HepG2 (cell line): ENCODE measurements at regions not wholly inside any gene's neighbourhood (a gene's known extent, or its start where the extent isn't known, plus 50 kb on each side); places are given as distances from the start of the nearest gene placed in this dataset.

Experiments used
- ATAC-seq: fragments of 200-7000 bp; cut with Tn5 transposase; 3 replicates; pipeline ENCODE4 v1.9.1; 2020; ENCODE audit warnings: mild to moderate bottlenecking, moderate library complexity
- BruUV-seq: library from RNA; stranded (reverse); fragments of 400-500 nt; replicated peaks from 2 replicates; lab custom pipeline; 2021; lab: Mats Ljungman, UMichigan
- CTCF ChIA-PET: fragments of 300-600 bp; formaldehyde crosslinking; extraction: SDS; loops from one replicate; lab custom pipeline; 2021; ENCODE audit warnings: low total read pairs, inconsistent platforms, low intra/inter-chr PET ratio; lab: Yijun Ruan, JAX
- POLR2A ChIA-PET: fragments of 350-600 bp; sonication (Branson Sonifier 250); formaldehyde crosslinking; loops from one replicate; lab custom pipeline; 2020; ENCODE audit warnings: antibody characterized with exemption, inconsistent platforms; lab: Yijun Ruan, JAX
- DNase-seq: peaks from one replicate; pipeline ENCODE4 v3.0.0-alpha.2; 2015; ENCODE audit warnings: low spot score
- FAIRE-seq: peaks from 3 replicates; lab custom pipeline; 2011; peaks lifted over from hg19 to GRCh38; lab: Jason Lieb, UNC
- H2AFZ ChIP-seq: one replicate; pipeline ENCODE4 v1.6.1; 2011; ENCODE audit warnings: low read length, inconsistent platforms
- H3K27ac ChIP-seq: fragments of 300-600 bp; 3 replicates; pipeline ENCODE4 v1.8.0; 2011; ENCODE audit warnings: mixed run types, mild to moderate bottlenecking, mixed read lengths, low read length, inconsistent platforms; ENCODE audit not compliant: insufficient read depth; ENCODE audit errors: extremely low read length
- H3K27me3 ChIP-seq, 2 experiments: fragments of 200-600 bp in 1 of 2; 2 replicates in 1 of 2; 3 replicates in 1 of 2; pipeline versions ENCODE4 v1.6.0 to v1.8.0; 2011; ENCODE audit warnings: low read length in 2 of 2, mild to moderate bottlenecking in 2 of 2, moderate library complexity in 2 of 2, inconsistent platforms in 1 of 2; ENCODE audit not compliant: insufficient read depth in 2 of 2, control insufficient read depth in 1 of 2
- H3K36me3 ChIP-seq, 2 experiments: fragments of 200-600 bp in 1 of 2; replicated peaks in 1 of 2; 2 replicates in 1 of 2; 3 replicates in 1 of 2; pipeline versions ENCODE4 v1.5.1 to v1.8.0; 2011; ENCODE audit warnings: low read length in 2 of 2, inconsistent platforms in 1 of 2; ENCODE audit not compliant: insufficient read depth in 2 of 2, control insufficient read depth in 1 of 2
- H3K4me1 ChIP-seq: 2 replicates; pipeline ENCODE4 v1.5.1; 2012; ENCODE audit warnings: low read length, inconsistent platforms; ENCODE audit not compliant: insufficient read depth
- H3K4me2 ChIP-seq: 2 replicates; pipeline ENCODE4 v1.6.0; 2011; ENCODE audit warnings: low read depth, low read length, inconsistent platforms
- H3K4me3 ChIP-seq, 3 experiments: fragments of 200-600 bp in 1 of 3; sonication (generic), shearing (Covaris generic) in 1 of 3; replicated peaks in 1 of 3; 2 replicates each; pipeline ENCODE4 v1.5.1; 2011 to 2016; ENCODE audit warnings: low read length in 3 of 3, inconsistent platforms in 2 of 3, low read depth in 2 of 3, mild to moderate bottlenecking in 2 of 3, control low read depth in 1 of 3, mixed read lengths in 1 of 3; ENCODE audit not compliant: insufficient read depth in 1 of 3
- H3K79me2 ChIP-seq: one replicate; pipeline ENCODE4 v1.6.1; 2011; ENCODE audit warnings: low read length, inconsistent platforms; ENCODE audit not compliant: insufficient read depth
- H3K9ac ChIP-seq: 2 replicates; pipeline ENCODE4 v1.6.0; 2011; ENCODE audit warnings: mild to moderate bottlenecking, low read depth, low read length, inconsistent platforms; ENCODE audit not compliant: insufficient read depth
- H3K9me3 ChIP-seq: 2 replicates; pipeline ENCODE4 v1.5.1; 2012; ENCODE audit warnings: mild to moderate bottlenecking, low read length
- H4K20me1 ChIP-seq: 2 replicates; pipeline ENCODE4 v1.6.0; 2011; ENCODE audit warnings: inconsistent platforms, mild to moderate bottlenecking, low read length, moderate library complexity; ENCODE audit not compliant: insufficient read depth
- ARNT ChIP-seq: fragments of 450-650 bp; IDR thresholded peaks from 2 replicates; pipeline ENCODE4 v1.6.1; 2017
- KLF16 ChIP-seq, 2 experiments: sonication (generic) in 1 of 2; formaldehyde crosslinking in 1 of 2; IDR thresholded peaks; 2 replicates each; pipeline versions ENCODE4 v1.6.1 to v1.8.0; 2016 to 2023; ENCODE audit warnings: missing genetic modification reagents in 2 of 2, missing compliant biosample characterization in 1 of 2
- NKX3-1 ChIP-seq: sonication (generic); formaldehyde crosslinking; IDR thresholded peaks from 2 replicates; pipeline ENCODE4 v1.5.0; 2020; ENCODE audit warnings: missing genetic modification reagents
- ZFP36L2 ChIP-seq: sonication (generic); formaldehyde crosslinking; IDR thresholded peaks from 2 replicates; pipeline ENCODE4 v1.4.0; 2020; ENCODE audit warnings: missing genetic modification reagents
- ZNF138 ChIP-seq: sonication (generic); formaldehyde crosslinking; IDR thresholded peaks from 2 replicates; pipeline ENCODE4 v1.5.0; 2020; ENCODE audit warnings: mild to moderate bottlenecking, low read depth, missing genetic modification reagents
- ZNF343 ChIP-seq: sonication (generic); formaldehyde crosslinking; IDR thresholded peaks from 2 replicates; pipeline ENCODE4 v1.4.0; 2020; ENCODE audit warnings: mild to moderate bottlenecking, missing genetic modification reagents
- ZSCAN29 ChIP-seq: sonication (generic); formaldehyde crosslinking; conservative IDR thresholded peaks from 2 replicates; pipeline ENCODE4 v1.4.0; 2020; ENCODE audit warnings: mild to moderate bottlenecking, missing genetic modification reagents
- WGBS: methylation state at CpG from one replicate; pipeline ENCODE4 v1.1.6; 2017; ENCODE audit warnings: low lambda C conversion rate; 5-methylcytosine and 5-hydroxymethylcytosine counted together
- in situ Hi-C: cut with HindIII; loops from 2 replicates; pipeline ENCODE4 v1.10.0; 2017; ENCODE audit warnings: low pct_unique_long_range_greater_than_20kb; ENCODE audit not compliant: extremely low pct_ligation_motif_present
- intact Hi-C: fragments of 100-400 bp; cut with micrococcal nuclease; formaldehyde crosslinking; loops from one replicate; pipeline ENCODE4 v1.10.0; 2022; ENCODE audit not compliant: unreplicated experiment
- TF ChIP-seq, protein P1 (sequence below): sonication (generic); formaldehyde crosslinking; IDR thresholded peaks from 2 replicates; pipeline ENCODE4 v1.8.1; 2023; ENCODE audit warnings: mild to moderate bottlenecking, inconsistent platforms, moderate library complexity, missing genetic modification reagents, borderline replicate concordance
- TF ChIP-seq, protein P2 (sequence below): sonication (generic); formaldehyde crosslinking; IDR thresholded peaks from 2 replicates; pipeline ENCODE4 v1.4.0; 2020; ENCODE audit warnings: mild to moderate bottlenecking, missing genetic modification reagents
- TF ChIP-seq, protein P3 (sequence below): IDR thresholded peaks from 2 replicates; pipeline ENCODE4 v1.6.1; 2016; ENCODE audit warnings: missing biosample characterization, missing genetic modification reagents, low read depth
- TF ChIP-seq, protein P4 (sequence below): IDR thresholded peaks from 2 replicates; pipeline ENCODE4 v1.6.1; 2016; ENCODE audit warnings: low read depth, control low read depth
- TF ChIP-seq, protein P5 (sequence below): sonication (generic); formaldehyde crosslinking; conservative IDR thresholded peaks from 2 replicates; pipeline ENCODE4 v1.4.0; 2020; ENCODE audit warnings: missing genetic modification reagents

DNA sequence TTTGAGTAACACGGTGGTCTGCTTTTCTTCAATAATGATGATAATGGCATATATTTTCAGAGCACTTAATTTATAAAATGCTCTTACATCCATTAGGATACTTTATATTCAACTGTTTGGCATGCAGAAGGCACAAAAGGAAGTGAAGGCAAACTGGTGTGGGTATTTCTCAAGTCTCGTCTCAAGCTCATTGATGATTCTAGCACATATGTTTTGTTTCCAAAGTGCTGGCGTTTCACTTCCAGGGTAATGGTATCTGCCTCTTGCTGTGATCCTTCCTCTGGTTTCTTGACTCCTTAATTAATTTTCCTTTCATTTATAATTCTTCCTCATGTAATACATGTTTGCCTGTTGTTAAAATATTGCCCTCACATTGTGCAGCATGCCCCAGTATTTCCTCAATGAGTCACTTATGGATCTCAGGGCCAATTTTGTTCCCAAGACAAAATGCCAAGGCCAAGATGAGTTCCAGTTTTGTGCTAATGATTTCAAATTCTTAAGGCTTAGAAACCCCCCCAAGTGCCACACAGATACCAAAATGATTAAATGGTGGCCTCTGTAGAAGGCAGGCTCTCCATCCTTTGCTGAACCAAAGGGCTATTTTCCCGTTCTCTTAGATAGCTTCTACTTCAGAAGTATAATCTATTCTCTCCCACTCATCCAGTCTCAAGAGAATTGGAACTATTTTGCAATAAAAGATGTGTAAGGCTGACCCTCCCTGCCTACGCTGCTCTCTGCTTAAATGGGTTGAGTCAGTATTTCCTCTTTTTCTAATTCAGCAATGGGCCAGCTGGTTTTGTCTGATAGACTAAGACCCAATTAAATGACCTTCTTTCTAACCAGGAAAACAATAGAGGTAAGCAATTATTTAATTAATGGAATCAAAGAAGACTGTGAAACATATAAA, 171.2 kb downstream of the ZNF365 start:
- TF ChIP-seq ZNF138 (CRISPR knock-in tag) (no peak), ARNT (no peak), KLF16 (CRISPR knock-in tag; IDR thresholded peaks at IDR 0.05) (no peak), ZFP36L2 (no peak), NKX3-1 (CRISPR knock-in tag) (no peak), ZNF343 (CRISPR knock-in tag) (no peak), ZSCAN29 (CRISPR knock-in tag) (no peak)
- TF ChIP-seq, protein P1, sequence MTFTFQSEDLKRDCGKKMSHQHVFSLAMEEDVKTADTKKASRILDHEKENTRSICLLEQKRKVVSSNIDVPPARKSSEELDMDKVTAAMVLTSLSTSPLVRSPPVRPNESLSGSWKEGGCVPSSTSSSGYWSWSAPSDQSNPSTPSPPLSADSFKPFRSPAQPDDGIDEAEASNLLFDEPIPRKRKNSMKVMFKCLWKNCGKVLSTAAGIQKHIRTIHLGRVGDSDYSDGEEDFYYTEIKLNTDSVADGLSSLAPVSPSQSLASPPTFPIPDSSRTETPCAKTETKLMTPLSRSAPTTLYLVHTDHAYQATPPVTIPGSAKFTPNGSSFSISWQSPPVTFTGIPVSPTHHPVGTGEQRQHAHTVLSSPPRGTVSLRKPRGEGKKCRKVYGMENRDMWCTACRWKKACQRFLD (CRISPR knock-in tag), result no peak
- TF ChIP-seq, protein P2, sequence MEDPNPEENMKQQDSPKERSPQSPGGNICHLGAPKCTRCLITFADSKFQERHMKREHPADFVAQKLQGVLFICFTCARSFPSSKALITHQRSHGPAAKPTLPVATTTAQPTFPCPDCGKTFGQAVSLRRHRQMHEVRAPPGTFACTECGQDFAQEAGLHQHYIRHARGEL (CRISPR knock-in tag), result no peak
- TF ChIP-seq, protein P3, sequence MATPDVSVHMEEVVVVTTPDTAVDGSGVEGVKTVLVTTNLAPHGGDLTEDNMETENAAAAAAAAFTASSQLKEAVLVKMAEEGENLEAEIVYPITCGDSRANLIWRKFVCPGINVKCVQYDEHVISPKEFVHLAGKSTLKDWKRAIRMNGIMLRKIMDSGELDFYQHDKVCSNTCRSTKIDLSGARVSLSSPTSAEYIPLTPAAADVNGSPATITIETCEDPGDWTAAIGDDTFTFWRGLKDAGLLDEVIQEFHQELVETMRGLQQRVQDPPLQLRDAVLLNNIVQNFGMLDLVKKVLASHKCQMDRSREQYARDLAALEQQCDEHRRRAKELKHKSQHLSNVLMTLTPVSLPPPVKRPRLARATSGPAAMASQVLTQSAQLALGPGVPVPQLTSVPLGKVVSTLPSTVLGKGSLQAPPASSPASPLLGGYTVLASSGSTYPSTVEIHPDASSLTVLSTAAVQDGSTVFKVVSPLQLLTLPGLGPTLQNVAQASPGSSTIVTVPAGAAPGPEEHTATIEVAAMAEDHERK (CRISPR knock-in tag), result no peak
- TF ChIP-seq, protein P4, sequence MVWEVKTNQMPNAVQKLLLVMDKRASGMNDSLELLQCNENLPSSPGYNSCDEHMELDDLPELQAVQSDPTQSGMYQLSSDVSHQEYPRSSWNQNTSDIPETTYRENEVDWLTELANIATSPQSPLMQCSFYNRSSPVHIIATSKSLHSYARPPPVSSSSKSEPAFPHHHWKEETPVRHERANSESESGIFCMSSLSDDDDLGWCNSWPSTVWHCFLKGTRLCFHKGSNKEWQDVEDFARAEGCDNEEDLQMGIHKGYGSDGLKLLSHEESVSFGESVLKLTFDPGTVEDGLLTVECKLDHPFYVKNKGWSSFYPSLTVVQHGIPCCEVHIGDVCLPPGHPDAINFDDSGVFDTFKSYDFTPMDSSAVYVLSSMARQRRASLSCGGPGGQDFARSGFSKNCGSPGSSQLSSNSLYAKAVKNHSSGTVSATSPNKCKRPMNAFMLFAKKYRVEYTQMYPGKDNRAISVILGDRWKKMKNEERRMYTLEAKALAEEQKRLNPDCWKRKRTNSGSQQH (CRISPR knock-in tag), result no peak
- TF ChIP-seq, protein P5, sequence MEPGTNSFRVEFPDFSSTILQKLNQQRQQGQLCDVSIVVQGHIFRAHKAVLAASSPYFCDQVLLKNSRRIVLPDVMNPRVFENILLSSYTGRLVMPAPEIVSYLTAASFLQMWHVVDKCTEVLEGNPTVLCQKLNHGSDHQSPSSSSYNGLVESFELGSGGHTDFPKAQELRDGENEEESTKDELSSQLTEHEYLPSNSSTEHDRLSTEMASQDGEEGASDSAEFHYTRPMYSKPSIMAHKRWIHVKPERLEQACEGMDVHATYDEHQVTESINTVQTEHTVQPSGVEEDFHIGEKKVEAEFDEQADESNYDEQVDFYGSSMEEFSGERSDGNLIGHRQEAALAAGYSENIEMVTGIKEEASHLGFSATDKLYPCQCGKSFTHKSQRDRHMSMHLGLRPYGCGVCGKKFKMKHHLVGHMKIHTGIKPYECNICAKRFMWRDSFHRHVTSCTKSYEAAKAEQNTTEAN, result no peak
- FAIRE-seq (no peak), DNase-seq (no peak), ATAC-seq (no peak)
- H3K4me2 ChIP-seq, result no peak overlapping the region
- H3K9ac ChIP-seq, result no peak overlapping the region
- in situ Hi-C loops, result no loop called here
- H2AFZ ChIP-seq, result no peak overlapping the region
- POLR2A ChIA-PET, result no interaction called here
- no peak overlapping the region for H3K27ac ChIP-seq
- H3K27me3 ChIP-seq, result no peaks in the 10 kb centered on the region; a peak in 1 of 5 replicates
- CTCF ChIA-PET, result no interaction called here
- no peaks in the 10 kb centered on the region for H4K20me1 ChIP-seq
- no peaks in the 10 kb centered on the region for H3K36me3 ChIP-seq
- no TSS peak for BruUV-seq
- 25% methylated on average over 5 of the region's 5 CpGs for WGBS
- H3K4me1 ChIP-seq, result peaks cover 10% of the 10 kb centered on the region; the same call in 1 of the 2 replicates
- no peaks in the 10 kb centered on the region for H3K9me3 ChIP-seq
- no peak overlapping the region for H3K4me3 ChIP-seq
- H3K79me2 ChIP-seq, result no peaks in the 10 kb centered on the region
- intact Hi-C loops, result no loop called here
